ENCODE measurements at regions not wholly inside any gene's neighbourhood (a gene's known extent, or its start where the extent isn't known, plus 50 kb on each side); places are given as distances from the start of the nearest gene placed in this dataset.

DNA sequence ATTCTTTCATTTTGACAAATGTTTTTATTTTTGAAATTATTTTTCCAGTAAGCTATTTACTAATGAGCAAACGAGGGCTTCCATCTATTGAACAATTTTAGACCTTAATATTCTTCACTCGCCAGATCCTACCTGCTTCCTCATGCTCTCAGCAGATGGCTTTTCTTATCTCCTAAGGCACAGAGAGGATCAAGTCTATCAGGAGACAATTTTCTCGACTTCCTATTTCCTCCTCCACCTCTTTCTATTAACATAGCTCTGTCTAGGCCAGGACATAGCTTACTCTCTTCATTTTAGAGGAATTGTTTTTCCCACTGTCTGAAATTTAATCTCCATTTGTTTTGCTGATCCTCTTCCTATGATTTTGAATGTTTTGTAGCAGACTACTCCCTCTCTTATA, 87.0 kb upstream of the MAN1A1 start (continued):
- TF ChIP-seq ARID3A (IDR thresholded peaks at IDR 0.05; ENCODE audit: borderline replicate concordance, low read depth, low read length) (0 out of 2 replicates have a peak, but pooled peaks have one; percentile 59), ZC3H8 (IDR thresholded peaks at IDR 0.05) (no peak), ETS2 (tag; IDR thresholded peaks at IDR 0.05; ENCODE audit: borderline replicate concordance, poor library complexity, severe bottlenecking) (no peak), DPF2 (IDR thresholded peaks at IDR 0.05) (peak; percentile 79), ARID1B (IDR thresholded peaks at IDR 0.05) (peak; percentile 78), CHD1 (IDR thresholded peaks at IDR 0.05; ENCODE audit: low read length) (no peak), ESRRB (CRISPR knock-in tag; IDR thresholded peaks at IDR 0.05; ENCODE audit: borderline replicate concordance) (no peak), SMARCE1 (IDR thresholded peaks at IDR 0.05) (peak; percentile 78), ZNF398 (CRISPR knock-in tag; IDR thresholded peaks at IDR 0.05) (no peak), ZNF644 (tag; IDR thresholded peaks at IDR 0.05; ENCODE audit: low read depth) (no peak), RBM15 (IDR thresholded peaks at IDR 0.05; ENCODE audit: insufficient read depth, low read length) (no peak), NR2F6 (CRISPR knock-in tag; IDR thresholded peaks at IDR 0.05) (no peak), NR4A1 (CRISPR knock-in tag; IDR thresholded peaks at IDR 0.05) (no peak), NR4A1 (tag; IDR thresholded peaks at IDR 0.05) (no peak), FOXM1 (IDR thresholded peaks at IDR 0.05; ENCODE audit: low read depth) (peak; percentile 29; the same call in 1 of the 2 replicates), FOXM1 (CRISPR knock-in tag; IDR thresholded peaks at IDR 0.05; ENCODE audit: low read depth) (no peak), NFE2L1 (tag; IDR thresholded peaks at IDR 0.05; ENCODE audit: borderline replicate concordance, low read depth) (no peak), ZNF507 (tag; conservative IDR thresholded peaks at IDR 0.05) (no peak), HMGN3 (IDR thresholded peaks at IDR 0.05; ENCODE audit: borderline replicate concordance, extremely low read depth, insufficient read length, low read depth, low read length) (no peak), GTF2A2 (tag; IDR thresholded peaks at IDR 0.05) (no peak), CBFA2T3 (IDR thresholded peaks at IDR 0.05) (peak; percentile 84), RNF2 (IDR thresholded peaks at IDR 0.05) (no peak), KDM4B (IDR thresholded peaks at IDR 0.05; ENCODE audit: borderline replicate concordance in 2 of 2, low read depth in 1 of 2) (no peak), ZEB2 (IDR thresholded peaks at IDR 0.05) (0 out of 2 replicates have a peak, but pooled peaks have one; percentile 36), CTBP1 (IDR thresholded peaks at IDR 0.05; ENCODE audit: borderline replicate concordance) (peak; percentile 39; the same call in 1 of the 2 replicates), ETV6 (IDR thresholded peaks at IDR 0.05; ENCODE audit: borderline replicate concordance in 1 of 2, low read depth in 2 of 2, low read length in 1 of 2) (peak in 1 of 2 experiments; percentile 66; a peak in 1 of 4 replicates), ETV6 (CRISPR knock-in tag; IDR thresholded peaks at IDR 0.05; ENCODE audit: borderline replicate concordance) (no peak)
